ENCODE measurements at regions not wholly inside any gene's neighbourhood (a gene's known extent, or its start where the extent isn't known, plus 50 kb on each side); places are given as distances from the start of the nearest gene placed in this dataset.

DNA sequence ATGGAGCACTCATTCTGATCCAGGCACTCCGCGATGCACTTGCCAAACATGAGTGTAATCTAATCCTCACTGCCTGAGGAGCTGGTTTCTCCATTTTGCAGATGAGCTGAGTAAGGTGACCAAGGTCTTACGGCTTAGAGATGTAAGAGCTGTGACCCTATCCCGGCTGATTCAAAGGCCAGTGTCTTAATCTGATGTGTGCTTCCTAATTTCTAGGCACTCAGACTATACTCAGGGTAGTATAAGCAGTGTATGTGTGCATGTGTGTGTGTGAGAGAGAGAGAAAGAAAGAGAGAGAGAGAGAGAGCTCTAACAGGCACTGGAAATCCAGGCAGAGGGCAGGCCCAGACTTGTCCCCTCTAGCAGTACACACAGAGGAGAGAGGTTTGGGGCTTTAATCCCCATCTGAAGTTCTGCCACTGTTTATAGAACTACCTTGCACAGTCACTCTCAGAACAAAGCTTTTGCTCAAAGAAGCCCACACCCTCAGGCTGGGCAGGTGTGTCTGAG lies 188.2 kb downstream of the ZBTB18 start:
- TF ChIP-seq, protein P1, sequence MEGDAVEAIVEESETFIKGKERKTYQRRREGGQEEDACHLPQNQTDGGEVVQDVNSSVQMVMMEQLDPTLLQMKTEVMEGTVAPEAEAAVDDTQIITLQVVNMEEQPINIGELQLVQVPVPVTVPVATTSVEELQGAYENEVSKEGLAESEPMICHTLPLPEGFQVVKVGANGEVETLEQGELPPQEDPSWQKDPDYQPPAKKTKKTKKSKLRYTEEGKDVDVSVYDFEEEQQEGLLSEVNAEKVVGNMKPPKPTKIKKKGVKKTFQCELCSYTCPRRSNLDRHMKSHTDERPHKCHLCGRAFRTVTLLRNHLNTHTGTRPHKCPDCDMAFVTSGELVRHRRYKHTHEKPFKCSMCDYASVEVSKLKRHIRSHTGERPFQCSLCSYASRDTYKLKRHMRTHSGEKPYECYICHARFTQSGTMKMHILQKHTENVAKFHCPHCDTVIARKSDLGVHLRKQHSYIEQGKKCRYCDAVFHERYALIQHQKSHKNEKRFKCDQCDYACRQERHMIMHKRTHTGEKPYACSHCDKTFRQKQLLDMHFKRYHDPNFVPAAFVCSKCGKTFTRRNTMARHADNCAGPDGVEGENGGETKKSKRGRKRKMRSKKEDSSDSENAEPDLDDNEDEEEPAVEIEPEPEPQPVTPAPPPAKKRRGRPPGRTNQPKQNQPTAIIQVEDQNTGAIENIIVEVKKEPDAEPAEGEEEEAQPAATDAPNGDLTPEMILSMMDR (IDR thresholded peaks at IDR 0.05) = no peak
- TF ChIP-seq POLR2A (IDR thresholded peaks at IDR 0.05) = no peak
